Kidney (tissue), 13 donors: ENCODE measurements at regions not wholly inside any gene's neighbourhood (a gene's known extent, or its start where the extent isn't known, plus 50 kb on each side); places are given as distances from the start of the nearest gene placed in this dataset.

Source experiments
- DNase-seq, 5 donors: peaks; one replicate each; pipeline ENCODE4 v3.0.0-alpha.2; 2013 to 2020
- FAIRE-seq: peaks from 2 replicates; lab custom pipeline; 2012; peaks lifted over from hg19 to GRCh38; lab: Jason Lieb, UNC
- H3K27ac ChIP-seq, 2 donors: one replicate each; pipeline ENCODE4 v1.7.0; 2013; ENCODE audit warnings: low read depth in 2 of 2, low read length in 2 of 2, inconsistent platforms in 1 of 2
- H3K27me3 ChIP-seq: one replicate; pipeline ENCODE4 v1.7.1; 2013; ENCODE audit warnings: low read length, inconsistent platforms; ENCODE audit not compliant: control insufficient read depth, insufficient read depth
- H3K36me3 ChIP-seq, 3 donors: one replicate each; pipeline versions ENCODE4 v1.7.0 to v1.7.1; 2013; ENCODE audit warnings: low read length in 3 of 3, control low read depth in 1 of 3, inconsistent platforms in 1 of 3; ENCODE audit not compliant: insufficient read depth in 3 of 3, control insufficient read depth in 2 of 3
- H3K4me1 ChIP-seq, 3 donors: one replicate each; pipeline versions ENCODE4 v1.7.0 to v1.7.1; 2013; ENCODE audit warnings: low read length in 3 of 3, inconsistent platforms in 1 of 3, low read depth in 1 of 3; ENCODE audit not compliant: control insufficient read depth in 2 of 3, insufficient read depth in 2 of 3
- H3K4me3 ChIP-seq, 3 donors: one replicate each; pipeline versions ENCODE4 v1.7.0 to v1.8.1; 2013; ENCODE audit warnings: low read length in 3 of 3, control low read depth in 1 of 3, inconsistent platforms in 1 of 3
- H3K9ac ChIP-seq, 3 donors: one replicate each; pipeline versions ENCODE4 v1.7.0 to v1.7.1; 2013; ENCODE audit warnings: low read length in 3 of 3, control low read depth in 1 of 3, inconsistent platforms in 1 of 3
- H3K9me3 ChIP-seq, 3 donors: one replicate each; pipeline versions ENCODE4 v1.7.0 to v1.7.1; 2013; ENCODE audit warnings: low read length in 3 of 3, control low read depth in 1 of 3, inconsistent platforms in 1 of 3; ENCODE audit not compliant: control insufficient read depth in 2 of 3, insufficient read depth in 1 of 3
- intact Hi-C: fragments of 100-400 bp; cut with DNase I; formaldehyde crosslinking; loops from one replicate; pipeline ENCODE4 v1.11.1; 2022
- TF ChIP-seq, protein P1 (sequence below): IDR thresholded peaks from 3 replicates; pipeline ENCODE4 v1.5.1; 2012; ENCODE audit warnings: mild to moderate bottlenecking, moderate library complexity, borderline replicate concordance; ENCODE audit not compliant: insufficient read depth; ENCODE audit errors: extremely low read depth
- donor health status: control.
- donor health status: control.
- donor health status: control.
- donor health status: control.
- donor health status: control.
- donor health status: DM: yes; HTN: yes; CAD: no.
- donor health status: Normal renal cell carcinoma (clear cell type).

DNA sequence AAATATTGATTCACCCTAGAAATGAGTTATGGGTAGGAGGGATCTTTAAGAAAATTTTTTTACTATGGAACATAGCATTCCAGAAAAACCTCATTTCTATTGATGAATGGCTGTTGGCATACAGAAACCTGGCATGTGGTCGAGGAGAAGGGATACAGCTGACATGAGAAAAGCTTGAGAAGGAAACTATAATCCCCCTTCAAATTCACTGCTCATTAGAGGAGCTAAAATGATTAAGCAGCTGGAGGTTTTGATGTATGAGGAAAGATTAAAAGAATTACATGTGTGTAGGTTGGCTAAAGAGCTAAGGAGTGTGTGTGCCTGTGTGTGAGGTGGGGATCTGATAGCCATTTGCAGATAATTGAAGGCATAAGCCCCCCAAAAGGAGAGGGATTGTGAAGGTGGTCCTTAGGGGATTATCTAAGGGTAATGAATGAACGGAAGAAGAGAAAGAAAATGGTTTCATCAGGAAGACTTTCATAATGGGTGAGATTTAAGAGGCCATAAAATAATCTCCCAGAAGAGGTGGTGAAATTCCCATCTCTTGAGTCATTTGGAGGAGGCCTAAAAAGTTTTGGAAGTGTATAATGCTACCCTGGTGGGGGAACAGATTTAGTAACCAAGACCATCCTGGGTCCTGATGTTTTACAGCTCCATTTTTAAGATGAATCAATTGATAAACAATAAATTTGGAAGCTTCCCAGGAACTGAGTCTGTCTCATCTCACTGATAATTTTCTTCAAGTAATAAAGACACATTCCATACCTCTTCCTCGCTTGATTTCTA lies 272.0 kb upstream of the HAND2 start:
- TF ChIP-seq, protein P1, sequence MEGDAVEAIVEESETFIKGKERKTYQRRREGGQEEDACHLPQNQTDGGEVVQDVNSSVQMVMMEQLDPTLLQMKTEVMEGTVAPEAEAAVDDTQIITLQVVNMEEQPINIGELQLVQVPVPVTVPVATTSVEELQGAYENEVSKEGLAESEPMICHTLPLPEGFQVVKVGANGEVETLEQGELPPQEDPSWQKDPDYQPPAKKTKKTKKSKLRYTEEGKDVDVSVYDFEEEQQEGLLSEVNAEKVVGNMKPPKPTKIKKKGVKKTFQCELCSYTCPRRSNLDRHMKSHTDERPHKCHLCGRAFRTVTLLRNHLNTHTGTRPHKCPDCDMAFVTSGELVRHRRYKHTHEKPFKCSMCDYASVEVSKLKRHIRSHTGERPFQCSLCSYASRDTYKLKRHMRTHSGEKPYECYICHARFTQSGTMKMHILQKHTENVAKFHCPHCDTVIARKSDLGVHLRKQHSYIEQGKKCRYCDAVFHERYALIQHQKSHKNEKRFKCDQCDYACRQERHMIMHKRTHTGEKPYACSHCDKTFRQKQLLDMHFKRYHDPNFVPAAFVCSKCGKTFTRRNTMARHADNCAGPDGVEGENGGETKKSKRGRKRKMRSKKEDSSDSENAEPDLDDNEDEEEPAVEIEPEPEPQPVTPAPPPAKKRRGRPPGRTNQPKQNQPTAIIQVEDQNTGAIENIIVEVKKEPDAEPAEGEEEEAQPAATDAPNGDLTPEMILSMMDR: no peak
- intact Hi-C loops: no loop called here
- Histone ChIP-seq H3K9me3 (no peaks in the 10 kb centered on the region), H3K4me3 (no peak overlapping the region), H3K36me3 (no peaks in the 10 kb centered on the region), H3K9ac (no peak overlapping the region), H3K27ac (no peak overlapping the region), H3K4me1 (no peaks in the 10 kb centered on the region), H3K27me3 (no peaks in the 10 kb centered on the region)
- DNase-seq (no peak), FAIRE-seq (no peak)

DNA sequence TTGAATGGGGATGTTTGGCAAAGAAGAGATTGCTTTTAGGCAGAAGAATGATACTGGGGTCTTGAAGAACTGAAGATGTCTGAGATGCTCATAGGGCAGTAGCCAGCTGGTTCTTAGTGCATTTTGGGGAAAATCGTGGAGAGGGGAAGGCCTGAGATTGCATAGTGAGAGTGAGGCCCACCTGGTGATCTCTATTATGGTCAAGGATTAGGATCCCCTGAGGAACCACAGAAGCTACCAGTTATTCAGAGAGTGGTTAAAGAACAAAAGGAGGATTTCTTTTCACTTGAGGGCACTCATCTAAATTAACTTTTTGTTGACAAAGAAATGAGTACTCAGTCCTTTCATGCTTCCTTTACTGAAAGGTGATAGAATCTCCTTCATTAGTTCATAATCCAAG lies 271.3 kb upstream of the HAND2 start:
- intact Hi-C loops: no loop called here
- no peak overlapping the region for H3K4me3 ChIP-seq
- no peaks in the 10 kb centered on the region for H3K9me3 ChIP-seq
- no peak overlapping the region for H3K9ac ChIP-seq
- H3K4me1 ChIP-seq: no peaks in the 10 kb centered on the region
- H3K36me3 ChIP-seq: no peaks in the 10 kb centered on the region
- no peak overlapping the region for H3K27ac ChIP-seq
- FAIRE-seq (no peak), DNase-seq (no peak)
- TF ChIP-seq, protein P1: no peak
- H3K27me3 ChIP-seq: no peaks in the 10 kb centered on the region

DNA sequence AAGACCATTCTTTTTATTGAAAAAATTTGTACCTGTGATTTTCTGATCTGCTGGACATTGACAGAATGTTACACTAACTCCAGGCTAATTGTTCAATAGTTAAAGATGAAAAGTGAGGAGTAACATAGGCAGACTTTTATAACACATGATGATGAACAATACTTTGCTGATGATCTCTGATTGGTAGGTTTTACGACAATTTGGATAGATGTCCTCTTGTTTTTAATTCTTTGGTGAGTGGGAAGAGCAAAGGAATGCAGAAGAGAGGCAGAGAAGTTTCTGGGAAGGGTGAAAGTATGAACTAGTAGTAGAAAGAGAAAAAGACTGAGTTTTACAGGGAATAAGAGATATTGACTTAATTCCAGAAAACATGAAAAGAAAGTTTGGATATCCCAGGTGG lies 267.3 kb upstream of the HAND2 start:
- intact Hi-C loops: no loop called here
- H3K27ac ChIP-seq: no peak overlapping the region
- H3K9ac ChIP-seq: no peak overlapping the region
- H3K4me1 ChIP-seq: no peaks in the 10 kb centered on the region
- no peak overlapping the region for H3K4me3 ChIP-seq
- no peak for DNase-seq
- H3K27me3 ChIP-seq: no peaks in the 10 kb centered on the region
- TF ChIP-seq, protein P1: no peak
- H3K36me3 ChIP-seq: no peaks in the 10 kb centered on the region
- H3K9me3 ChIP-seq: no peaks in the 10 kb centered on the region
- no peak for FAIRE-seq
